Skeletal muscle satellite cell (primary cell): ENCODE measurements at regions not wholly inside any gene's neighbourhood (a gene's known extent, or its start where the extent isn't known, plus 50 kb on each side); places are given as distances from the start of the nearest gene placed in this dataset.

Experiments
- H3K27me3 ChIP-seq: 2 replicates; pipeline ENCODE4 v1.7.0; 2013; ENCODE audit warnings: low read length; ENCODE audit not compliant: control insufficient read depth, insufficient read depth
- H3K36me3 ChIP-seq: 2 replicates; pipeline ENCODE4 v1.7.0; 2013; ENCODE audit warnings: mild to moderate bottlenecking, control low read depth, low read length; ENCODE audit not compliant: insufficient read depth
- H3K4me1 ChIP-seq: 2 replicates; pipeline ENCODE4 v1.7.0; 2013; ENCODE audit warnings: low read length; ENCODE audit not compliant: control insufficient read depth, insufficient read depth
- H3K4me2 ChIP-seq: 2 replicates; pipeline ENCODE4 v1.7.0; 2013; ENCODE audit warnings: mild to moderate bottlenecking, low read length
- H3K4me3 ChIP-seq: 2 replicates; pipeline ENCODE4 v1.7.0; 2013; ENCODE audit warnings: low read length
- H3K9ac ChIP-seq: 2 replicates; pipeline ENCODE4 v1.7.0; 2013; ENCODE audit warnings: mild to moderate bottlenecking, low read depth, low read length, moderate library complexity
- H3K9me3 ChIP-seq: replicated peaks from 2 replicates; pipeline ENCODE4 v1.7.0; 2013; ENCODE audit warnings: mild to moderate bottlenecking, control low read depth, low read length

DNA sequence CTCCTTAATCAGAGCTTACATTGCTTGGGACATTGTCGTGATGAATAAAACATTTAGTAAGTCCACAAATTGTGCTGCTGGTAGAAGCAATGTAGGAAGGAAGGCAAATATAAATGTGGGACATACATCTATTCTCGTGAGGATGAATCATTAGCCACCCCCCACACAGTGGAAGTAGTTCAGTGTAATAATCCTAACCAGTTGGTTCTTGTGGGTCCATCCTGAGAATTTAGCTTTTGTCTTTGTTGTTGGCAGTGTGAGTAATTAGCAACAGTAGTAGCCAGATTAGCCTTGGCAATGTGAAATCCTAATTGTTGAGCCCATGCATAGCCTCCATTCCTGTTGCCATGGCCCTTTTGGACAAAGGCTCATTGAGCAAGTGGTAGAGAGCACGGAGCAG lies 532.1 kb downstream of the FBXO15 start:
- no peaks in the 10 kb centered on the region for H3K36me3 ChIP-seq
- H3K4me1 ChIP-seq = peaks cover 16% of the 10 kb centered on the region
- H3K4me3 ChIP-seq = no peak overlapping the region
- no peaks in the 10 kb centered on the region for H3K27me3 ChIP-seq
- no peak overlapping the region for H3K9ac ChIP-seq
- H3K9me3 ChIP-seq = peaks cover 3% of the 10 kb centered on the region
- no peak overlapping the region for H3K4me2 ChIP-seq

GRCh38 chr18:73614812-73615211 lies 532.8 kb downstream of the FBXO15 start:
- Histone ChIP-seq H3K4me2 (no peak overlapping the region), H3K27me3 (no peaks in the 10 kb centered on the region), H3K4me3 (no peak overlapping the region), H3K36me3 (no peaks in the 10 kb centered on the region), H3K4me1 (peaks cover 16% of the 10 kb centered on the region), H3K9ac (no peak overlapping the region), H3K9me3 (no peaks in the 10 kb centered on the region)

DNA sequence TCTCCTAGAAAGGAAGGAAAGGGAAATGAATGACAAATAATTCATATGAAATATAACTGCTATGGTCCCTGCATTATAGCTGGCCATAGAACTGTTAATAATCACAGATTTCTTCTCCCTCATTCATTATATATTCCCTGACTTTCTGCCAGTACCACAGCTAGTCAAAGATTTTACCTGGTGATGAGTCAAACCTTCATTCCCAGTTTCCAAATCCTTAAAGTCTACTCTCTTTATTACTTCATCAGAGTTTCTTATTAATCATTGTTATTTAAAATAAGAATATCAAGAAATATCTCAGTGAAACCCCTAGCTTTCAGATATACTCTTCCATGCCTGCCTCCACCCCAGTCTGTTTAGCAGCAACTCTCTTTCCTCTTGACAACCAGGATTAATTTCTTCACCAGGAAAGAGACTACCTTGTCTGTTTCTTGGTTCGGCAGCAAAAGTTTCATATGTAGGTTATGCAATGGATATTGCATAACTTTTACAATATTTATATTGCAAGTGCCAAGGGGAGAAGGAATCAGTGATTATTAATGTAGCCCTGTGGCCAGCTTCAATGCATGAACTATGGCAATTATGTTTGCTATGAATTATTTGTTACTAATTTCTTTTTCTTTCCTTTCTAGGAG lies 533.8 kb downstream of the FBXO15 start:
- Histone ChIP-seq H3K9ac (no peak overlapping the region), H3K4me3 (no peak overlapping the region), H3K27me3 (no peaks in the 10 kb centered on the region), H3K36me3 (no peaks in the 10 kb centered on the region), H3K4me2 (no peak overlapping the region), H3K4me1 (peaks cover 16% of the 10 kb centered on the region), H3K9me3 (no peaks in the 10 kb centered on the region)

DNA sequence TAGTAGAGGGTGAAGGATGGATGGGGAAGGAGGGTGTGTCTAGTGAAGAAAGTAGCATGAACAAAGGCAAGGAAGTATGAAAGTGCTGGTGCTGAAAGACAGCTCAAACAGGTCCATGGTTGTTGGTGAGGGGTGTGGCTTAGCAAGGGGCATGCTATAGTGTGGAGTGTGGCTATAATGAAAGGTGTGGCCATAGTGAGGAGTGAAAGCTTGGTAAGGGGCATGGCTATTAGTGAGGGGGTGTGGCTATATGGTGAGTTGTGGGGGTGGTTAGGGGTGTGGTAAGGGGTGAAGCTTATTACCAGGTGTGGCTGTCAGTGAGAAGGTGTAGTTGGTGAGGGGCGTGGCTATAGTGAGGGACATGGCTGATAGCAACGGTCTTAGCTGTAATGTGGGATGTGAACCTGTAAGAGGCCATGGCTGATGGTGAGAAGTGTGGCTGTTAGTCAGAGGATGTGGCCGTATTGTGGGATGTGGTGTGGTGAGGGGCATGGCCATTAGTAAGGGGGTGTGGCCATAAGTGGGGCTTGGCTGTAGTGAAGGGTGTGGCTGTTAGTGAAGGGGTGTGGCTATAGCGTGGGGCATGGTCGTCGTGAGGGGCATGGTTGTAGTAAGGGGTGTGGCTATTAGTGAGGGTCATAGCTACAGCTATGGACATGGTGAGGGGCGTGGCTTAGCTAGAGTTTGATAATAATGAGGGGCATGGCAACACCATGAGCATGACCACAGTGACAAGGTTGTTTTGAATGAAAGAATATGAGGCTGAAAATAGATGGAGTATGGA lies 549.6 kb downstream of the FBXO15 start:
- no peaks in the 10 kb centered on the region for H3K4me1 ChIP-seq
- no peak overlapping the region for H3K4me2 ChIP-seq
- no peak overlapping the region for H3K4me3 ChIP-seq
- no peaks in the 10 kb centered on the region for H3K9me3 ChIP-seq
- H3K9ac ChIP-seq = no peak overlapping the region
- no peaks in the 10 kb centered on the region for H3K27me3 ChIP-seq
- H3K36me3 ChIP-seq = no peaks in the 10 kb centered on the region

GRCh38 chr18:73594749-73595148 lies 552.9 kb downstream of the FBXO15 start:
- Histone ChIP-seq H3K4me3 (no peak overlapping the region), H3K9me3 (no peaks in the 10 kb centered on the region), H3K4me2 (no peak overlapping the region)

DNA sequence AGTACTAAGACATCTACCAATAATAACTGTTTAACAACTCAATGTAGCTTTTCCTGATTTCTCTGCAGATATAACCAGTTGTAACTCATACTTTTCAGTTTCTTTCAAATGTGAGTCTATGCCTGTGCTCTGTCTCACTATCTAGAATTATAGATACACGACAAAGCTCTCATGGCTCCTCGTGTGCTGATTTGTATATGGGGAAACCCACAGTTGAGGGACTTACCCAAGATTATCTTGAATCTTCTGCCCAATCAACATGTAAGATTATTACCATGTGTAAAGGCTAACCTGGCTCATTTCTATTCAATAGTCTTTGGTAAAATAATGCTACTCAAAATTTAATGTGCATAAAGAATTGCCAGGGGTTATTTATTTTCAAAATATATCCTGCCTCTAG lies 554.4 kb downstream of the FBXO15 start:
- H3K9me3 ChIP-seq = no peaks in the 10 kb centered on the region
- no peaks in the 10 kb centered on the region for H3K36me3 ChIP-seq
- no peak overlapping the region for H3K4me2 ChIP-seq
- H3K4me3 ChIP-seq = no peak overlapping the region
- no peaks in the 10 kb centered on the region for H3K27me3 ChIP-seq
- no peaks in the 10 kb centered on the region for H3K4me1 ChIP-seq
- H3K9ac ChIP-seq = no peak overlapping the region

More at GRCh38 chr18:73594749-73595148, 552.9 kb downstream of the FBXO15 start:
- Histone ChIP-seq H3K27me3 (no peaks in the 10 kb centered on the region), H3K4me1 (no peaks in the 10 kb centered on the region), H3K9ac (no peak overlapping the region), H3K36me3 (no peaks in the 10 kb centered on the region)

GRCh38 chr18:73590950-73591349 lies 556.7 kb downstream of the FBXO15 start:
- Histone ChIP-seq H3K4me1 (no peaks in the 10 kb centered on the region), H3K4me2 (no peak overlapping the region), H3K4me3 (no peak overlapping the region)

GRCh38 chr18:73579698-73580097 lies 567.9 kb downstream of the FBXO15 start:
- peaks cover 5% of the 10 kb centered on the region for H3K9me3 ChIP-seq
- H3K4me1 ChIP-seq = no peaks in the 10 kb centered on the region
- H3K4me2 ChIP-seq = no peak overlapping the region
- no peak overlapping the region for H3K9ac ChIP-seq
- H3K36me3 ChIP-seq = no peaks in the 10 kb centered on the region
- H3K4me3 ChIP-seq = no peak overlapping the region
- no peaks in the 10 kb centered on the region for H3K27me3 ChIP-seq

More at GRCh38 chr18:73590950-73591349, 556.7 kb downstream of the FBXO15 start:
- Histone ChIP-seq H3K9me3 (peaks cover 3% of the 10 kb centered on the region), H3K9ac (no peak overlapping the region), H3K36me3 (no peaks in the 10 kb centered on the region), H3K27me3 (no peaks in the 10 kb centered on the region)

GRCh38 chr18:73577365-73577764 lies 570.3 kb downstream of the FBXO15 start:
- H3K4me1 ChIP-seq = no peaks in the 10 kb centered on the region
- H3K4me3 ChIP-seq = no peak overlapping the region
- no peak overlapping the region for H3K9ac ChIP-seq
- no peaks in the 10 kb centered on the region for H3K27me3 ChIP-seq
- no peaks in the 10 kb centered on the region for H3K36me3 ChIP-seq
- no peaks in the 10 kb centered on the region for H3K9me3 ChIP-seq
- no peak overlapping the region for H3K4me2 ChIP-seq

GRCh38 chr18:73563901-73564472 lies 583.6 kb downstream of the FBXO15 start:
- Histone ChIP-seq H3K9me3 (no peaks in the 10 kb centered on the region), H3K4me2 (no peak overlapping the region), H3K27me3 (no peaks in the 10 kb centered on the region), H3K4me1 (peaks cover 22% of the 10 kb centered on the region), H3K4me3 (no peak overlapping the region), H3K36me3 (no peaks in the 10 kb centered on the region), H3K9ac (peak overlapping the region; percentile 11)

DNA sequence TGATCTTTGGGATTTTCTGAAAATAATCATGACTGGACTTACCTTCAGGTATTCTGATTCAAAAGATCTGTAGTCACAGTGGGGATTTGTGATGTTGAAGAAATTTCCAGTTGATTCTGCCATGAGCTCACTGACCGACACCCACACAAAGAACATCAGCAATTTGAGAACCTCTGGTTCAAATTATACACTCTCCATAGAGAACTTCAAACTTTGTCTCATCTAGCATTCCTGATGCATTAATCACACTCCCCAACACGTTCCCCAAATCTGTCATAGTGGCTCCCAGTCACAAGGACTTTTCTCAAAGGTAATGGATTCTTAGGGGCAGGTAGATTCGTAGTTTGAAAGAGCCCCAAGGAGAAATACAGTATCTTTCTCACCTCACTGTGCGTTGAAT lies 584.3 kb downstream of the FBXO15 start:
- H3K27me3 ChIP-seq = no peaks in the 10 kb centered on the region
- H3K4me3 ChIP-seq = no peak overlapping the region
- H3K9me3 ChIP-seq = no peaks in the 10 kb centered on the region
- peaks cover 22% of the 10 kb centered on the region for H3K4me1 ChIP-seq
- H3K36me3 ChIP-seq = no peaks in the 10 kb centered on the region
- H3K9ac ChIP-seq = peak overlapping the region; percentile 11
- no peak overlapping the region for H3K4me2 ChIP-seq
